H9 (cell line): ENCODE measurements at regions not wholly inside any gene's neighbourhood (a gene's known extent, or its start where the extent isn't known, plus 50 kb on each side); places are given as distances from the start of the nearest gene placed in this dataset.
A peak's percentile ranks its signal among the peaks of the same experiment; 100 is the strongest.

Source experiments
- DNase-seq: peaks from one replicate; pipeline ENCODE4 v3.0.0-alpha.2; 2017
- H2AFZ ChIP-seq: one replicate; pipeline ENCODE4 v1.6.1; 2013; ENCODE audit warnings: mild to moderate bottlenecking, low read length, control low read depth, moderate library complexity
- H2AK5ac ChIP-seq: 2 replicates; pipeline ENCODE4 v1.6.1; 2013; ENCODE audit warnings: low read length, control low read depth, mixed read lengths; ENCODE audit not compliant: insufficient read length
- H2BK120ac ChIP-seq: one replicate; pipeline ENCODE4 v1.6.1; 2013; ENCODE audit warnings: low read depth, mild to moderate bottlenecking, low read length, control low read depth, inconsistent platforms; ENCODE audit not compliant: poor library complexity, severe bottlenecking
- H2BK12ac ChIP-seq: 2 replicates; pipeline ENCODE4 v1.6.1; 2013; ENCODE audit warnings: low read length, control low read depth, mixed read lengths, low read depth; ENCODE audit not compliant: insufficient read length
- H2BK15ac ChIP-seq: 2 replicates; pipeline ENCODE4 v1.6.1; 2013; ENCODE audit warnings: low read depth, low read length, control low read depth
- H2BK20ac ChIP-seq: one replicate; pipeline ENCODE4 v1.6.1; 2013; ENCODE audit warnings: low read depth, mild to moderate bottlenecking, low read length, control low read depth, inconsistent platforms; ENCODE audit not compliant: poor library complexity, severe bottlenecking
- H2BK5ac ChIP-seq: 2 replicates; pipeline ENCODE4 v1.6.1; 2013; ENCODE audit warnings: low read length, control low read depth, mixed read lengths; ENCODE audit not compliant: insufficient read length
- H3K14ac ChIP-seq: 2 replicates; pipeline ENCODE4 v1.6.1; 2013; ENCODE audit warnings: low read length, control low read depth; ENCODE audit not compliant: insufficient read depth
- H3K18ac ChIP-seq: 2 replicates; pipeline ENCODE4 v1.6.1; 2013; ENCODE audit warnings: low read depth, mild to moderate bottlenecking, mixed read lengths, low read length, control low read depth; ENCODE audit not compliant: insufficient read length
- H3K23ac ChIP-seq: 2 replicates; pipeline ENCODE4 v1.6.1; 2013; ENCODE audit warnings: low read length, control low read depth, mixed read lengths, low read depth; ENCODE audit not compliant: insufficient read length
- H3K23me2 ChIP-seq: 2 replicates; pipeline ENCODE4 v1.6.1; 2013; ENCODE audit warnings: low read depth, mild to moderate bottlenecking, mixed read lengths, low read length, control low read depth; ENCODE audit not compliant: insufficient read length, poor library complexity, severe bottlenecking
- H3K27ac ChIP-seq: 2 replicates; pipeline ENCODE4 v1.5.1; 2013; ENCODE audit warnings: low read length, control low read depth, mixed read lengths, low read depth; ENCODE audit not compliant: insufficient read length
- H3K27me3 ChIP-seq: 2 replicates; pipeline ENCODE4 v1.6.1; 2013; ENCODE audit warnings: low read length, control low read depth, inconsistent platforms; ENCODE audit not compliant: insufficient read depth
- H3K4ac ChIP-seq: 2 replicates; pipeline ENCODE4 v1.6.1; 2013; ENCODE audit warnings: low read depth, mild to moderate bottlenecking, control low read depth, inconsistent platforms, low read length, moderate library complexity
- H3K4me1 ChIP-seq: 2 replicates; pipeline ENCODE4 v1.6.1; 2013; ENCODE audit warnings: low read length, control low read depth, inconsistent platforms; ENCODE audit not compliant: insufficient read depth
- H3K4me2 ChIP-seq: 2 replicates; pipeline ENCODE4 v1.6.1; 2013; ENCODE audit warnings: low read length, control low read depth, mixed read lengths; ENCODE audit not compliant: insufficient read length, insufficient read depth
- H3K56ac ChIP-seq: 2 replicates; pipeline ENCODE4 v1.6.1; 2013; ENCODE audit warnings: low read depth, mild to moderate bottlenecking, mixed read lengths, low read length, control low read depth; ENCODE audit not compliant: insufficient read length
- H3K79me1 ChIP-seq: 2 replicates; pipeline ENCODE4 v1.6.1; 2013; ENCODE audit warnings: low read depth, mild to moderate bottlenecking, moderate library complexity, low read length, control low read depth, inconsistent platforms; ENCODE audit not compliant: insufficient read depth, poor library complexity, severe bottlenecking
- H3K79me2 ChIP-seq: 2 replicates; pipeline ENCODE4 v1.6.1; 2013; ENCODE audit warnings: low read length, control low read depth, inconsistent platforms; ENCODE audit not compliant: insufficient read depth
- H3K9ac ChIP-seq: 2 replicates; pipeline ENCODE4 v1.6.1; 2013; ENCODE audit warnings: low read length, control low read depth, mixed read lengths; ENCODE audit not compliant: insufficient read length; ENCODE audit errors: extremely low read depth
- H3K9me3 ChIP-seq: one replicate; pipeline ENCODE4 v1.6.1; 2013; ENCODE audit warnings: low read depth, low read length, inconsistent platforms; ENCODE audit not compliant: control insufficient read depth
- H3T11ph ChIP-seq: one replicate; pipeline ENCODE4 v1.6.1; 2013; ENCODE audit warnings: mild to moderate bottlenecking, low read length, control low read depth, inconsistent platforms
- H4K20me1 ChIP-seq: one replicate; pipeline ENCODE4 v1.6.1; 2013; ENCODE audit not compliant: control insufficient read depth, insufficient read length, insufficient read depth
- H4K5ac ChIP-seq: 2 replicates; pipeline ENCODE4 v1.6.1; 2013; ENCODE audit warnings: low read depth, mild to moderate bottlenecking, mixed read lengths, low read length, control low read depth; ENCODE audit not compliant: insufficient read length
- H4K8ac ChIP-seq: replicated peaks from 2 replicates; pipeline ENCODE4 v1.6.1; 2013; ENCODE audit warnings: low read length, control low read depth, mixed read lengths, low read depth; ENCODE audit not compliant: insufficient read length
- H4K91ac ChIP-seq: 2 replicates; pipeline ENCODE4 v1.6.1; 2013; ENCODE audit warnings: low read depth, mild to moderate bottlenecking, moderate library complexity, mixed read lengths, low read length, control low read depth; ENCODE audit not compliant: insufficient read length
- H3K27ac Mint-ChIP-seq, 3 experiments: 2 replicates in 2 of 3; 3 replicates in 1 of 3; pipeline ENCODE4 v1.8.0; 2020 to 2021; ENCODE audit warnings: mixed read lengths in 3 of 3, mild to moderate bottlenecking in 1 of 3, moderate library complexity in 1 of 3
- H3K27me3 Mint-ChIP-seq: 2 replicates; pipeline ENCODE4 v1.8.0; 2021; ENCODE audit warnings: low read depth, mild to moderate bottlenecking, moderate library complexity, mixed read lengths
- H3K36me3 Mint-ChIP-seq, 3 experiments: 2 replicates in 2 of 3; 3 replicates in 1 of 3; pipeline ENCODE4 v1.8.0; 2020 to 2021; ENCODE audit warnings: low read depth in 3 of 3, mixed read lengths in 3 of 3; ENCODE audit not compliant: insufficient read depth in 1 of 3
- H3K4me1 Mint-ChIP-seq, 2 experiments: 2 replicates each; pipeline ENCODE4 v1.8.0; 2020; ENCODE audit warnings: mixed read lengths in 2 of 2
- H3K4me3 Mint-ChIP-seq, 2 experiments: 2 replicates in 1 of 2; 3 replicates in 1 of 2; pipeline ENCODE4 v1.8.0; 2020 to 2021; ENCODE audit warnings: mild to moderate bottlenecking in 2 of 2, mixed read lengths in 2 of 2, moderate library complexity in 1 of 2
- H3K9me3 Mint-ChIP-seq, 2 experiments: 2 replicates in 1 of 2; 3 replicates in 1 of 2; pipeline ENCODE4 v1.8.0; 2020; ENCODE audit warnings: mild to moderate bottlenecking in 2 of 2, mixed read lengths in 2 of 2, moderate library complexity in 1 of 2
- WGBS: extraction: QIAGEN DNeasy Blood & Tissue Kit; methylation state at CpG from one replicate; pipeline ENCODE4 v1.1.7; 2013; ENCODE audit warnings: missing lambda C conversion rate, low lambda C conversion rate, mixed read lengths; ENCODE audit not compliant: insufficient read length; ENCODE audit errors: extremely low coverage; 5-methylcytosine and 5-hydroxymethylcytosine counted together
- TF ChIP-seq, protein P1 (sequence below): fragments of 200-600 bp; sonication (generic); conservative IDR thresholded peaks from 3 replicates; pipeline ENCODE4 v1.8.0; 2021; ENCODE audit warnings: antibody characterized with exemption, mild to moderate bottlenecking

DNA sequence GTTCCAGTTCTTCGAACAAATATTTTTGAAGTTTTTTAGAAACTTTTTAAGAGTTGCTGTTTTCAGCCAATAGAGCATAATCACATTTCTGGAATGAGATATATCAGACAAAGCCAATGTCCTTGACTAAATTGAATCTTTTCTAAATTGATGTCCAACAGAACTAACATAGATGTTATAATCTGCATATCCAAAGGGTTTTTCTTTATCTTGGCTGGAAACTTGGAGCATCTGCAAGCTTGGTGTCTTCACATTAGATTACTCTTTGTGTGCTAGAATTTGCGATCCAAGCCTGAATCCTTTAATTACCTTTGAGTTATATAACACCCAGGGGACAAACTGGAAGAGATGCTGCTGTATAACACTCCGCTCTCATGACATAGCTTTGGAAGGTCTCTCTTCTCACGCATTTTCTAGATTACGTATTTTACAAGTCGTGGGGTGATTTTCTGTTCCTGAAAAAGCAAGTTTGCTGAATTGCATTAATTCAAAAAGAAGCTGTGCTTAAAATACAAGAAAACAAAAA lies 64.4 kb upstream of the FUCA2 start:
- Histone ChIP-seq H2BK12ac (no peak overlapping the region), H3K4ac (no peak overlapping the region), H3K27ac (no peak overlapping the region), H4K91ac (no peak overlapping the region), H3K79me2 (no peaks in the 10 kb centered on the region), H3K27me3 (no peaks in the 10 kb centered on the region), H3K9me3 (no peaks in the 10 kb centered on the region), H3K79me1 (no peaks in the 10 kb centered on the region), H4K5ac (no peak overlapping the region), H3K4me2 (no peak overlapping the region), H3K9ac (no peak overlapping the region), H4K20me1 (no peaks in the 10 kb centered on the region), H3K23me2 (no peaks in the 10 kb centered on the region), H2BK5ac (no peak overlapping the region), H3K4me1 (no peaks in the 10 kb centered on the region), H3K18ac (no peak overlapping the region), H3K56ac (no peak overlapping the region), H2AK5ac (no peak overlapping the region), H4K8ac (no peak overlapping the region), H2AFZ (no peak overlapping the region), H2BK15ac (no peak overlapping the region), H2BK20ac (no peak overlapping the region), H3T11ph (no peak overlapping the region), H3K14ac (no peak overlapping the region), H2BK120ac (no peak overlapping the region), H3K23ac (no peak overlapping the region)
- peaks cover 11 to 17% of the 10 kb centered on the region in 2 experiments for H3K4me1 Mint-ChIP-seq
- H3K9me3 Mint-ChIP-seq: peaks cover 0 to 3% of the 10 kb centered on the region in 2 experiments; a peak in 1 of 5 replicates
- H3K36me3 Mint-ChIP-seq: no peaks in the 10 kb centered on the region; a peak in 1 of 7 replicates
- no peak for DNase-seq
- H3K4me3 Mint-ChIP-seq: no peak overlapping the region
- peak overlapping the region in 1 of 3 experiments; percentile 14; a peak in 1 of 7 replicates for H3K27ac Mint-ChIP-seq
- H3K27me3 Mint-ChIP-seq: no peaks in the 10 kb centered on the region; the same call in 1 of the 2 replicates
- no CpG with 5 or more reads among the region's 6 CpGs for WGBS
- TF ChIP-seq, protein P1, sequence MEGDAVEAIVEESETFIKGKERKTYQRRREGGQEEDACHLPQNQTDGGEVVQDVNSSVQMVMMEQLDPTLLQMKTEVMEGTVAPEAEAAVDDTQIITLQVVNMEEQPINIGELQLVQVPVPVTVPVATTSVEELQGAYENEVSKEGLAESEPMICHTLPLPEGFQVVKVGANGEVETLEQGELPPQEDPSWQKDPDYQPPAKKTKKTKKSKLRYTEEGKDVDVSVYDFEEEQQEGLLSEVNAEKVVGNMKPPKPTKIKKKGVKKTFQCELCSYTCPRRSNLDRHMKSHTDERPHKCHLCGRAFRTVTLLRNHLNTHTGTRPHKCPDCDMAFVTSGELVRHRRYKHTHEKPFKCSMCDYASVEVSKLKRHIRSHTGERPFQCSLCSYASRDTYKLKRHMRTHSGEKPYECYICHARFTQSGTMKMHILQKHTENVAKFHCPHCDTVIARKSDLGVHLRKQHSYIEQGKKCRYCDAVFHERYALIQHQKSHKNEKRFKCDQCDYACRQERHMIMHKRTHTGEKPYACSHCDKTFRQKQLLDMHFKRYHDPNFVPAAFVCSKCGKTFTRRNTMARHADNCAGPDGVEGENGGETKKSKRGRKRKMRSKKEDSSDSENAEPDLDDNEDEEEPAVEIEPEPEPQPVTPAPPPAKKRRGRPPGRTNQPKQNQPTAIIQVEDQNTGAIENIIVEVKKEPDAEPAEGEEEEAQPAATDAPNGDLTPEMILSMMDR: no peak
